GM18861 (cell line): ENCODE measurements at regions not wholly inside any gene's neighbourhood (a gene's known extent, or its start where the extent isn't known, plus 50 kb on each side); places are given as distances from the start of the nearest gene placed in this dataset.
"Not testable (repeated sequence)": the region's sequence is repeated elsewhere in the genome, so short reads cannot be mapped to it uniquely, and the experiment has no call there.

Source experiments
- ATAC-seq: cut with Tn5 transposase; IDR thresholded peaks from one replicate; pipeline ENCODE4 v1.9.1; 2021; ENCODE audit not compliant: unreplicated experiment

- ATAC-seq = no peak
Observed at GRCh38 chr2:61679096-61679495, 140.9 kb upstream of the XPO1 start.

- no peak for ATAC-seq
Observed at GRCh38 chr2:61677942-61678341, 139.8 kb upstream of the XPO1 start.

GRCh38 chr2:61677306-61677705 lies 139.2 kb upstream of the XPO1 start:
- ATAC-seq = no peak

- no peak for ATAC-seq
Observed at GRCh38 chr2:61675204-61675603, 137.0 kb upstream of the XPO1 start.

GRCh38 chr2:61671561-61672315 lies 133.6 kb upstream of the XPO1 start:
- ATAC-seq = no peak

GRCh38 chr2:61670591-61671501 lies 132.7 kb upstream of the XPO1 start:
- ATAC-seq = no peak

GRCh38 chr2:61664190-61664589 lies 126.0 kb upstream of the XPO1 start:
- ATAC-seq = no peak

- ATAC-seq = no peak
Observed at GRCh38 chr2:61662990-61663389, 124.8 kb upstream of the XPO1 start.

GRCh38 chr2:61660511-61661388 lies 122.6 kb upstream of the XPO1 start:
- ATAC-seq = no peak

GRCh38 chr2:61658841-61659780 lies 121.0 kb upstream of the XPO1 start:
- ATAC-seq = no peak

- ATAC-seq = not testable (repeated sequence)
Observed at GRCh38 chr2:61649946-61650345, 111.8 kb upstream of the XPO1 start.

GRCh38 chr2:61649021-61649420 lies 110.9 kb upstream of the XPO1 start:
- no peak for ATAC-seq

- ATAC-seq = no peak
Observed at GRCh38 chr2:61647044-61647443, 108.9 kb upstream of the XPO1 start.

GRCh38 chr2:61645911-61646310 lies 107.8 kb upstream of the XPO1 start:
- ATAC-seq = no peak

- ATAC-seq = not testable (repeated sequence)
Observed at GRCh38 chr2:61643153-61643552, 105.0 kb upstream of the XPO1 start.

- ATAC-seq = no peak
Observed at GRCh38 chr2:61640406-61640805, 102.2 kb upstream of the XPO1 start.

GRCh38 chr2:61639721-61640120 lies 101.6 kb upstream of the XPO1 start:
- ATAC-seq = no peak

GRCh38 chr2:61636686-61637085 lies 98.5 kb upstream of the XPO1 start:
- ATAC-seq = no peak

- no peak for ATAC-seq
Observed at GRCh38 chr2:61634512-61634911, 96.4 kb upstream of the XPO1 start.

GRCh38 chr2:61633250-61633649 lies 95.1 kb upstream of the XPO1 start:
- no peak for ATAC-seq
